GM18520 (cell line): ENCODE measurements at regions not wholly inside any gene's neighbourhood (a gene's known extent, or its start where the extent isn't known, plus 50 kb on each side); places are given as distances from the start of the nearest gene placed in this dataset.
A peak's percentile ranks its signal among the peaks of the same experiment; 100 is the strongest.
"Not testable (repeated sequence)": the region's sequence is repeated elsewhere in the genome, so short reads cannot be mapped to it uniquely, and the experiment has no call there.

ENCODE experiments used
- ATAC-seq: cut with Tn5 transposase; IDR thresholded peaks from one replicate; pipeline ENCODE4 v1.9.1; 2021; ENCODE audit not compliant: unreplicated experiment

DNA sequence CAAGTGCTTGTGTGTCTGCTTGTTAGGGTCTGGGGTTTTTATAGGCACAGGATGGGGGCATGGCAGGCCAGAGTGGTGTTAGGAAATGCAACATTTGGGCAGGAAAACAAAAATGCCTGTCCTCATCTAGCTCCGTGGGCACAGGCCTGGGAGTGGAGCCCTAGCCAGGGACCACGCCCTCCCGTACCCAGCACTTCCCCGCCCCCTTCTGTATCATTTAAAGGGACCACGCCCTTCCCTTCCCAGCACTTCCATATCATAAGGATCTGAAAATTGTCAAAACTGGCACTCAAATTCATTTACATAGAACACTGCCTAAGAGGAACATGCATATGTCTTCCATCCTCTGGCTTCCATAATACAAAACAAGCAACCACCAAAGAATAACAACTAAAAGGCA, 185.8 kb downstream of the B3GLCT start:
- ATAC-seq = no peak

DNA sequence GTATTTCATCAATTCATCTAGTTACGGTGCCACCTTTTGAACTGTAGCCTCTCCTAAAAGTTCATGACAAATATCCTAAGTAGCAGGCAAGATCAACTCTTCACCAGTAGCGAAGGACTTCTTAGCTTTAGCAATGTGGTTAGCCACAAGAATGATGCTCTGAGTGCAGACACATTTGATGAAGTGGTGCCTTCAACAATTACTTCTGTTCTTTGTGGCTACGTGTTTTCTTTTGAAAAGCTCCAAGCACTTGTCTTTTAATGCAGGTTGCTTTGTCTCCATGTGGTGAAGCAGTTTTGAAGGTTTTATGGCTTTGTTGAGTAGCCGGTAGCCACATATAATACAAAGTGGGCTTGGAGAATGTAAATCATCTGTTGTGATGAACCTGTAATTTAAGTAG, 194.7 kb downstream of the B3GLCT start:
- no peak for ATAC-seq

DNA sequence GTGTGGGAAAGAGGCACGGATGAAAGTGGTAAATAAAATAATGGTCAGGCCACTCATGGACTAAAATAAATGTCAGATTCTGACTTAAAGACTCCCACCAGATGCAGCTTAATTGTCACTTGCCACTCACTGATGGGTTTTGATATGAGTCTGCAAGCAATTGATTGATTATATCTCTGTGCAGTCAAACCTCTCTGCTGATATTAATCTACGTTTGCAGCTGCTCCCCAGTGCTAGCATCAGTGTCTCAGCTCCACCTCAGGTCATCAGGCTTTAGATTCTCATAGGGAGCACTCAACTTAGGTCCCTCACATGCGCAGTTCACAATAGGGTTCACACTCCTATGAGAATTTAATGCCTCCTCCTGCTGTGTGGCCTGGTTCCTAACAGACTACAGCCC, 195.3 kb downstream of the B3GLCT start:
- ATAC-seq = no peak

DNA sequence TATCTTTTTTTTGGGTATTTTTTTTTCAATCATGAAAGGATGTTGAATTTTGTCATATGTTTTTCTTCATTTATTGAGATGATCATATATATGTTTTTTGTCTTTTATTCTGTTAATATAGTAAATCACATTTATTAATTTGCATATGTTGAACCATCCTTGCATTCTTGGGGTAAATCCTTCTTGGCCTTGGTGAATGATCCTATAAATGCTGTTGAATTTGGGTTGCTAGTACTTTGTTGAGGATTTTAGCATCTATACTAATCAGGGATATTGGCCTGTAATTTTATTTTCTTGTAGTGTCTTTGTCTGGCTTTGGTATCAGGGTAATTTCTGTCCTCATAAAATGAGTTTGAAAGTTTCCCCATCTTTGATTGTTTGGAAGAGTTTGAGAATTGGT, 199.9 kb downstream of the B3GLCT start:
- ATAC-seq = no peak

DNA sequence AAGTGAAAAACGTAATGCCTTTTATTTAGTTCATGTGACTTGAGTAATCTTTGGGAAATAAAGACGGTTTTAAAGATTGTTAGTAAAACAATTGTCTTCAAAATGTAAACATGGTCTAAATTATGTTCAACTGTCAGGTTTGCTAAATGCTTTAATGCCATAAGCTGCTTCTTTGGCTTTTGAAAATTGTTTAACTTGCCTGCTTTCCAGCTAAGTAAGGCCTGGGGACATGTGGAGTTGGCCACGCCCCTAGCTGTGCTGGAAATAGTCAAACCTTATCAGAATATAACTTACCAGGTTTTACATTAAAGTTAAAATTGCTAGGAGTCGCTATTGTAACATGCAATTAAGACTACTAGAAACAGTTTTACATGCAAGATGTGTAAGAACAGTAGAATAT, 203.9 kb downstream of the B3GLCT start:
- not testable (repeated sequence) for ATAC-seq

DNA sequence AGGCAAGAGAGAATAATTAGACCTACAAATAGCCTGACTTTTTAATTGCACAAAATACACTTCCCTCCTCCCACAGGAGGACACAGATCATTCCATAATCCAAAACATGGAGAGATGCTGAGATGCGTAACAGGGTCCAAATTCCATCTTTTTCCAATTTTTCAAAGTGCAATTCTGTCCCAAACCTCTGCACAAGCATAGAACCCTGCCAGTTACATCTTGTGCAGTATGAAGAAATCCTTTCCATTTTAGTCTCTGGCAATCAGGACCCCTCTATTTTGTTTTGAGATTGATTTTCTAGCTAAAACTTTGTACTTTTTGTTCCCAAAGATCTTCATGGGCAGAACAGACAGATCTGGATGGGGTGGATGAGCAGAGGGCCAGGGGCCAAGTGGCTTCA, 209.2 kb downstream of the B3GLCT start:
- ATAC-seq = no peak

DNA sequence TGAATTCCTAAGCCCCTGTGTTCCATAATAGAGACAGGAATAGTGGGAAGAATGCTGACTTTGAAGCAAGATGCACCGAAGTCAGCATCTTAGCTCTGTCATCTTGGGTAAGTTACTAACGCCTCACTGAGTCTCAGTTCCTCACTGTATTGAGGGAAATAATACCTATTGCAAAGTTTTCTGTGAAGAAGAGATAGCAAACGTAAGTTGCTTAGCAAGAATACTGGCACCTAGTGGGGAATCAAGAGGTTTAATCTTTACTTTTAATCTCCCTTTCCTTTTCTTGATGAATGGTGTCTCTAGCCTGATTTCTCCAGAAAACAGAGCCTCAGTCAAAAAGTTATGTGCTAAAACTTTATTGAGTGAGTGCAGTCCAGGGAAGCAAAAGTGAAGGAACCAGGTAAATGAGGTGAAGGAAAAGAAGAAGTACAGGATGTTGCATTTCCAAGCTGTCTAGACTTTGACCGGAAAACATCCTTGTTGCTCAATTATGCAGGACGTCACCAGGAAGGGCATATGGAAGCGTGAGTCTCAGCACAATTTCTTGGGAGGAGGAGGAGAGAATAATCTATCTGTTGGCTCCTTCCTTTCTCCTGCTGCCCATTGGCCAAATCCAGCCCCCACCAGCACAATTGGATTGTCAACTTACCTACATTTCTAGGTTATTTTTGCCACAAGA, 210.0 kb downstream of the B3GLCT start:
- ATAC-seq = no peak

DNA sequence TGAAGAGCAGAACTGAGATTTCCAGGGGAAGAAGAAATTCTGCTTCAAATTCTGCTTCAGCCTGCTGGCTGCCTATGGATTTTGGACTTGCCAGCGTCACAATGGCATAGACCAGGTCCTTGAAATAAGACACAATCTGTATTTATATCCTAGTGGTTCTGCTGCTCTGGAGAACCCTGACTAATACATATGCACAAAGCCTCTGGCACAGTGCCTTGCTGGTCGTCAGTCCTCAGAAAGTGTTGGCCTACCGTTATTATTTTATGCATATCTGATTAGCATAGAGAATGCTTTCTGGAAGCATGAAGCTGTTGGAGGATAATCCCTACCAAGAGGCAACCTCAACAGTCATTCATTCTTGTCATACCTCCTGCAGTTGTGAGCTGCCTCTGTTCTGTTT, 213.7 kb downstream of the B3GLCT start:
- no peak for ATAC-seq

DNA sequence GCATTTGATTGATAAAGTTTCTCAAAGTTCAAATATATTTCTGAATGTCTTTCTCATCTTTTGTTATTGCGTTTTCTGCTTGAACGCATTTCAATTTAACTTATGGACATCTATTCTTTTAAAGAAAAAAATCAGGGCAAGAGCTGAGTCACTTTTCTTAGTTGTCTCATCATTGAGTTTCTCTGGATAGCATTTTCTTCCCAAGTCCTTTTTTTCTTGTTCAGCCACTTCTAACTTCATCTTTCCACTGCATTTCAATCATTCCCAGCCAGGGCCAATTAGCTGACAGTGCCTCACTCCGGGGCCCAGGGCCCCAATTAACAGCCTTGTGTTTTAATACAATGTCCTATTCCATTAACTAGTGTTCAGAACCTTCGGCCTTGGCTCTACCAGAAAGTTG, 216.3 kb downstream of the B3GLCT start:
- no peak for ATAC-seq

DNA sequence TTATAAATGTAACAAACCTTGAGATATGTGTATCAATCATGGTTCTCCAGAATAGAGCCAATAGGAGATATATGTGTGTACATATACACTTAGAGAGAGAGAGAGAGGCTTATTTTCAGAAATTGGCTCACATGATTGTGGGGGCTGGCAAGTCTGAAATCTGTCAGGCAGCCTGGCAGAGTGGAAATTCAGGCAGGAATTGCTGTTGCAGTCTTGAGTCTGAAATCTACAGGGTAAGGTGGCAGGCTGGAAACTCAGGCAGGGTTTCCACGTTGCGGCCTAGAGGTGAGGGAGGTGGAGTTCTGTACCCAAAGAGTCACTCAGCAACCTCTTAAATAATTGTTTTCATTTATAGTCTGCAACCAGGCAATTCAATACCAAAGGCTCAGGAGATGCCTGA, 218.4 kb downstream of the B3GLCT start:
- no peak for ATAC-seq

DNA sequence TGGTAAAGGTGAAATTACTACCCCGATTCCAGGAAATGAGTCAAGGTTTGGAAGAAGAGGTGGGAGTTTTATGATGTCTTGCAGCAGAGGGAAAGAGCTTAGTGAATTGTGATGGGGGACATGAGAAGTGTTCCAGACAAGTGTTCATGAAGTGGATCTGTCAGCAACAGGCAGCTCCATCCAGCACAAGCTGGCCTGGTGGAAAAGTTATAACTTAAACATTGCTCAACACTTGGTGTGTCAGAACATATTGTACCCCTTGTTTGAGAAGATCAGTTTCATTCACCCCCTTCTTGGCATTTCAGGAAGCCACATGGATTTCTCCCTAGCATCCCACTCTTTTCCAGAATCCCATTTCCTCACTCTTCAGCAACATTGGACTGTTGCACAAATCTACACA, 222.0 kb downstream of the B3GLCT start:
- no peak for ATAC-seq

DNA sequence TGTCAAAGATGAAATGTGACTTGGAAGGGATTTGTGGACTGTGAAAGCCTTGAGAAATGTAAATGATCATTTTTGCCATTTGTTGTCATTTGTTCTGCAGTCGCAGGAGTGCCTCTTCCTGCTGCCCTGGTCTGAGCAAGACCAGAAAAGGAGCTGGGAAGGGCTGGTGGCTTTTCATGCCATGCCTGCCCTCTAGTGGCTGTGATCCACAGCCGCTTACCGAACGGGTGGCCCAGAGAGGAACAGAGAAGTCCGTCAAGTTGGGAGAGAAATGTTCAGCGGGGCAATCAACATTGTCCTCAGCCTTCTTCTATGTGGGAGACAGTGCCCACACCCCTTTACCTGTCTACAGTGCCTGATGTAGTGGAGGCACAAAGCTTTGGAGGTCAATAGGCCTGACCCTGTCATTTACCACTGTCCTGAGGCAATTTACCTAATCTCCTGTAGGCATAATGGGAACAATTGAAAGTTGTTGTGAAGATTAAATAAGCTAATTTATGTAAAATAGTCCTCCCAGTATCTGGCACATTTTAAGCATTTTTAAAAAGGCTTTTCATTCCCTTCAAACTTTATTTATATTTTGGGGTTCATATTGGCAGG, 224.5 kb downstream of the B3GLCT start:
- ATAC-seq = peak; percentile 89

DNA sequence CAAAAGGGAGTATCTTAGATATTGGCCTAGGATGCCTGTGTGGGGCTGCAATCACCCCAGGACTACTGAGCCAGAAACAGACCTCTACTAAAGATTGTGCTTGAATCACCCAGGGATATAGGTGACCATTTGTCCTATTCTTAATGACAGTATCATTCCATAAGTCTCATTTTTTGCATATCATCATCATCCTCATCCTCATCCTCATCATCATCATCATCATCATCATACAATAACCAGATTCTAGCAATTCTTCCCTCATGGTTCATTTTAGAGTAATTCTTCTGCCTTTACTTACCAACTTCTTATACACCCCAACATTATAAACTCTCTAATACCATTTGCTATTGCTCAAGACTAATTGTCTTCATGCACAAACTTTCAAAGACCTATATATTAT, 226.6 kb downstream of the B3GLCT start:
- ATAC-seq = no peak

DNA sequence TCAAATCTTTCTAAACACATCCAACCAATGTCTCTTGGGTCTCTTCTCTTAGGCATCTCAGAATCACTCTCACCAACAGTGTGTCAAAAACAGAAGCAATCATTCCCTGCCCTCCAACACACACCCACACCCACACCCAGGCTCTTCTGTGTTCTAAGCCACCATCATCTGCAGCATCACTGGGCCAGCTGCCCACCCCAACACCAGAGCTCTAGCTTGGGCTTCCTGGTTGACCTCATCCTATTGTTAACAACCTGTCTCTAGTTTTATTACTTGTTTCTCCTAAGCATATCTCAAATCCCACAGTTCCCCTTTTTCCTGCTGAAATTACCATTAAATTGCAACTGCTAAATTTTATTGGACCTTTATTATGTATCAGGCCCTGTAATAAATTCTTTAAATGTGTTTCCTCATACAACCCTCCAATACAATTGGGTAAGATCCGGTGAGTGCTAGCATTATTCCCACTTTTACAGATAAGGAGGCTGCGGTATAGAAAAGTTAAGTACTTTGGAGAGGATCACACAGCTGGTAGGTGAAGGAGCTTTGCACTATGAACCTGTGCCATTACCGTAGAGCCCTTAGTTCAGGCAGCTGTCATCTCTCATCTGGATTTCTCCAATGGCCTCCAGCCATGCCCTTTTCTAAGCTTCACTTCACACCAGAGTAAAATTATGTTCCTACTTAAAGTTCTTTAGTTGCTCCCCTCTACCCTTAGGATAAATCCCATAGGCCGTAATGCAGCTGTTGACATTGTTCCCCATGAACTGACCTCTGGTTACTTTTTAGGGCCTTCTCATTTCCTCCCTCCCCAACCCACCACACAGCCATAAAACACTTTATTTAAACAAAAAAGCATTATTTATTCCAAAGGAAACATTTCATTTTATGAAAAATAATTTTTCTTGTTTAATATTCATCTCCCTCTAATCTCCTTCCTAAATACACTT, 227.7 kb downstream of the B3GLCT start:
- ATAC-seq = no peak

DNA sequence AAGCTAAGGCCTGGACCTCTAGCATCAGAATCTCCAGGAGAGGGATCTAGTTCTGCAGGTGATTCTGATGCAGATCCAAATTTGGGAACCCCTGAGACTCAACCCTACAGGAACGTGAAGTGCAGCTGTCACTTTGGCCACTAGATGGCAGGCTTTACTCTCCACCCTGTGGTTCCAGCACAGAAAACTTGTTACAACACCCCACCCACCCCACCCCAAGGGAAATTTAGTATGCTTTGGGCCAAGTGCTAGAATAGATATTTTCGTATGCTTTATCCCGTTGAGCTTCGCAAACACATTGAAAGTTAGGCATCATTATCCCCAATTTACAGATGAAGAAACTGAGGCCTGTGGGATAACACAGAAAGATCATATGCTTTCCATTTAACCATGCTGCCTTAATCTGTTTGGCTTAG, 232.0 kb downstream of the B3GLCT start:
- peak; percentile 64 for ATAC-seq

DNA sequence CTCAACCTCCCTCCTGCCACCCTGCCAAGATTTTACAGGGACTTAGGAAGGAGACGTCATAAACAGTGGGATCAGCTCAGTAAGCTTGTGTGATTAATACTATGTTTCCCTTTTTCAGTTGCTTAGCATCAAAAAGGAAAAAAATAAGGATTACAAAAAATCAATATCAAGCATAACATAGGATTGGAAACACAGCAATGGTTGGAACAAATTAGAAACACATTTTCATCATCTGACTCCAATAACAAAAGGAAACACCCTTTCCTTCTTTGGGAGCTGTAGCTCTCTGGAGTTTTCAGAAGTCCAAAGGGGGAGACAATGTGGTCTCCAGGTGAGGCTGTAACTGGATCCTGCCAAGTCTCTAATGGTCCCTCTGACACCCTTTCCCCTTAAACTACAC, 233.4 kb downstream of the B3GLCT start:
- no peak for ATAC-seq

DNA sequence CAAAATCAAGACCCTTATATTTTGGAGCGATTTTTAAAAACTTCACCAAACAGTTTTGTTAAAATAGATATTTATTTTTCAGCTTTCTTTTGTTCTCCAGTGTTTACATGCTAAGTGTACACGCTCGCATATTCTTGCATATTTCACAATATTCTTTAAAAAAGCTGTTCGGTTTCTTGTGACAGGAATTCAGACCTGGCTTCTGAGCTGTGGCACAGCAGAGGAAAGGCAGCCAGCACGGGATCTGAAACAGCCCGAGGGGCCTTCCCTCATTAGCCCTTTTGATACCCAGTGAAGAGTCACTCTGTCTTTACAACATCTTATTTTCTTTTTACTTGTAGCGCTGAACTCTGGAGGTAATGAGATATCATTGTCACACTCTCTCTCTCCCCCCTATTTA, 234.0 kb downstream of the B3GLCT start:
- no peak for ATAC-seq

DNA sequence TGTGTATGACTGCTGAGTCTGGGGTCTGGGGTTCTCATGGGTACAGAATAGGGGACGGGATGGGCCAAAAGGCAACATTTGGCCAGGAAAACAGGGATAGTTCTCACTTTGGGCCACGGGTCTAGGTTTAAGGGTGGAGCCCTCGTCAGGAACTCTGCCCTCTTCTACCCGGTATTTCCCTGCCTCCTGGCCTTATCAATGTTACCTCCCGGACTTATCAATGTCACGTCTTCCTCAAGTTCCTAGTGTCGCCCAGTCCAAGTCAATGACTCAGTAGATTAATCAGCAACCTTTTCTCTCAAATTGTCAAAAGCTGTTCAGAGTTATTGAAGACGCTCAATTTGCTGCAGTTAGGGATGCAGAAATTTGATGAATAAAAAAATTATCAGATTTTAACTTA, 234.8 kb downstream of the B3GLCT start:
- no peak for ATAC-seq

DNA sequence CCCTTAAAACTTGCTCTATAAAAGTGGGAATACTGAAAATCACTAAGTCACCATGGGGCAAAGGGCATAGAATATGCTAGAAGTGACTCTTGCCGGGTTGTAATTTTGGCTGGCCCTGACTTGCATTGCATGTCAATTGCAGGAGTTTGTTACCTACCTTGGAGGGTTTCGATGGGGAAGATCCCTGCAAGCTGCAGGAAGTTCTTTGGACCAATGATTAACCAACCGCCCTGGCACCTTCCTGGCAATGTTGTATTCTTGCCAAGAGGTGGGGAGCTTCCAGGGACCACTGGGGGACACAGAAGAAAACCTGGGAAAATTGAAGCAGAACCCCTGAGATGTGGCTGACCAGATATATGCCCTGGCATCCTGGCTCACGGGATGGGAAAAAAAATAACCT, 235.8 kb downstream of the B3GLCT start:
- ATAC-seq = no peak

DNA sequence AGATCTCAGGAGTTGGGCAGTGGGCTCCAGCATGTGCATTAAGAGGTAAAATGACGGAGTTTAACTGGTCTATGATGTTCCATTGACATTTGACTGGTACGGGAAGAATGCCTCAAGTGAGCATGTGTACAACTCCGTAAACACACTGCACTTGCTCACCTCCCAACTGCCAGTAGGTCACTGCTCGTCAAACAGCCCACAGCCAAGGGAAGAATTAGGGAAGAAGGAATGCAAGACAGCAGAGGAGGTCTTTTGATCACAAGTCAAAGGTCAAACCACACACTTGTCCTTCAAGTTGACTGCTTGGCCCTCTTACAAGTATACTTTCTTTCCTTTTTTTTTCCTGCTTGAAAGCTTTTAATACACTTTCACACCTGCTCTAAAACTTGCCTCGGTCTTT, 236.7 kb downstream of the B3GLCT start:
- no peak for ATAC-seq

DNA sequence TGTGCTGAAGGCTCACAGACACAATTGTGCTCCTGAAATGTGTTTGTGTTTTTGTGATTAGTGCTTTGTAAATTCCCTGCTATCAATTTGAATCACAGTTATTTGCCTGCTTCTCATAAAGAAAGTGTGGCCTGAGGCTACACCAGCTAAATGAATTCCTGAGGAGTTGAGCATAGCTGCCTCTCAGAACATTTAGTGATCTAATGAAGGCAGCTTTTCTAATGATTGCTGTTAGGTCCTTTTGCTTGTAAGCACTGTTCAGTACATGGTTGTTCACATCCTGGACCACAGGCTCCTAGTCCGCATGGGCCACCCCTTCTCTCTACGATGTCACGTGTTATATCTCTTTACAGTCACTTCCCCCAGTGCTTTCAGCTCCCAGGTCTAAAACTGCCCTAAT, 238.2 kb downstream of the B3GLCT start:
- ATAC-seq = no peak

DNA sequence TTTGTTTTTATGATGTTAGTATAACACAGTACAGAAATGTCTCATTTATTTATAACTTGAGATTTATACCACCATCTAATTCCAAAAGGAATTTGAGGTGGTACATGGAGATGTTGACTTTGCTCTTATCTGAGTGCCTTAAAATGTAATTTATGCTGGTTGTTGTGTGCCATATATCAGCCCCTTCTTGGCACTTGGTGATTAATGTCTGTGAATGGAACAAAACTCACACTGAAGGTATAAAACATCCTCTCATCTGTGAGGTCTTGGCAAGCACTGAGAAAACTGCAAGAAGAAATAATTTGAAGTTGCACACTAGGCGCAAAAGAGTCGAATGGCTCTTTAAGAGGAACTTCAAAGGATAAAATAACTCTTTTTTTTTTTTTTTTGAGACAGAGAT, 240.4 kb downstream of the B3GLCT start:
- ATAC-seq = no peak
